ENCODE measurements at regions not wholly inside any gene's neighbourhood (a gene's known extent, or its start where the extent isn't known, plus 50 kb on each side); places are given as distances from the start of the nearest gene placed in this dataset.
"Not testable (repeated sequence)": the region's sequence is repeated elsewhere in the genome, so short reads cannot be mapped to it uniquely, and the experiment has no call there.

- not testable (repeated sequence) for TF ChIP-seq EZH2phosphoT487 (IDR thresholded peaks at IDR 0.05; ENCODE audit: borderline replicate concordance, low read length); CTCF (conservative IDR thresholded peaks at IDR 0.05; ENCODE audit: low read depth, low read length)
These were observed 246.2 kb downstream of the NPIPA7 start for GRCh38 chr16:16625140-16625539.
